GM23338 (cell line): ENCODE measurements at regions not wholly inside any gene's neighbourhood (a gene's known extent, or its start where the extent isn't known, plus 50 kb on each side); places are given as distances from the start of the nearest gene placed in this dataset.
A peak's percentile ranks its signal among the peaks of the same experiment; 100 is the strongest.

Source experiments
- ATAC-seq: fragments of 200-7000 bp; cut with Tn5 transposase; 3 replicates; pipeline ENCODE4 v1.9.1; 2020
- DNase-seq: peaks from one replicate; pipeline ENCODE4 v3.0.0-alpha.2; 2015; ENCODE audit warnings: low spot score
- H2AFZ ChIP-seq: fragments of 200-600 bp; sonication (generic); 2 replicates; pipeline ENCODE4 v1.8.0; 2016; ENCODE audit warnings: antibody characterized with exemption, mild to moderate bottlenecking, moderate library complexity
- H3F3A ChIP-seq: fragments of 200-600 bp; sonication (generic); replicated peaks from 2 replicates; pipeline ENCODE4 v1.8.0; 2017; ENCODE audit warnings: antibody characterized with exemption, mixed run types, low read depth
- H3K27ac ChIP-seq: fragments of 200-600 bp; sonication (generic); 2 replicates; pipeline ENCODE4 v1.6.1; 2016; ENCODE audit warnings: low read depth
- H3K27me3 ChIP-seq: fragments of 200-600 bp; sonication (generic); 2 replicates; pipeline ENCODE4 v1.8.0; 2016; ENCODE audit warnings: mild to moderate bottlenecking, mixed run types, moderate library complexity; ENCODE audit not compliant: insufficient read depth
- H3K36me3 ChIP-seq: fragments of 200-600 bp; sonication (generic); 2 replicates; pipeline ENCODE4 v1.8.0; 2016; ENCODE audit warnings: mild to moderate bottlenecking; ENCODE audit not compliant: insufficient read depth
- H3K4me1 ChIP-seq: fragments of 200-600 bp; sonication (generic); 2 replicates; pipeline ENCODE4 v1.8.0; 2016; ENCODE audit warnings: mild to moderate bottlenecking, moderate library complexity; ENCODE audit not compliant: insufficient read depth
- H3K4me2 ChIP-seq: fragments of 200-600 bp; sonication (generic); 2 replicates; pipeline ENCODE4 v1.7.1; 2017; ENCODE audit warnings: mixed run types
- H3K4me3 ChIP-seq: fragments of 200-600 bp; sonication (generic); 2 replicates; pipeline ENCODE4 v1.6.1; 2016; ENCODE audit warnings: mixed run types
- H3K79me2 ChIP-seq: fragments of 200-600 bp; sonication (generic); replicated peaks from 2 replicates; pipeline ENCODE4 v1.8.0; 2017; ENCODE audit warnings: mild to moderate bottlenecking; ENCODE audit not compliant: insufficient read depth
- H3K9me2 ChIP-seq: fragments of 200-600 bp; sonication (generic); 2 replicates; pipeline ENCODE4 v1.8.0; 2017; ENCODE audit not compliant: insufficient read depth
- H4K20me1 ChIP-seq: fragments of 200-600 bp; sonication (generic); replicated peaks from 2 replicates; pipeline ENCODE4 v1.8.0; 2017; ENCODE audit warnings: mild to moderate bottlenecking; ENCODE audit not compliant: insufficient read depth
- H3K27ac Mint-ChIP-seq: 2 replicates; pipeline ENCODE4 v1.8.0; 2020; ENCODE audit warnings: inconsistent platforms, mild to moderate bottlenecking, moderate library complexity, mixed read lengths
- H3K27me3 Mint-ChIP-seq: 3 replicates; pipeline ENCODE4 v1.8.0; 2022; ENCODE audit warnings: low read depth, mild to moderate bottlenecking, moderate library complexity, mixed read lengths, inconsistent platforms; ENCODE audit not compliant: insufficient read depth, poor library complexity
- H3K36me3 Mint-ChIP-seq: 3 replicates; pipeline ENCODE4 v1.8.0; 2021; ENCODE audit warnings: low read depth, mild to moderate bottlenecking, inconsistent platforms, moderate library complexity, mixed read lengths
- H3K4me1 Mint-ChIP-seq: 3 replicates; pipeline ENCODE4 v1.8.0; 2020; ENCODE audit warnings: mild to moderate bottlenecking, inconsistent platforms, mixed read lengths
- H3K4me3 Mint-ChIP-seq: 3 replicates; pipeline ENCODE4 v1.8.0; 2021; ENCODE audit warnings: moderate library complexity, mild to moderate bottlenecking, inconsistent platforms, mixed read lengths
- H3K9me3 Mint-ChIP-seq: 3 replicates; pipeline ENCODE4 v1.8.0; 2020; ENCODE audit warnings: moderate library complexity, mild to moderate bottlenecking, inconsistent platforms, mixed read lengths
- CREB1 ChIP-seq: fragments of 250-450 bp; sonication (Bioruptor Pico); IDR thresholded peaks from 2 replicates; pipeline ENCODE4 v1.5.0; 2020; ENCODE audit warnings: low read depth, mild to moderate bottlenecking, moderate library complexity
- CTCF ChIP-seq, 2 experiments: fragments of 200-600 bp in 1 of 2; sonication (generic) in 1 of 2; conservative IDR thresholded peaks; 2 replicates each; pipeline versions ENCODE4 v1.5.1 to v1.6.1; 2016 to 2017; ENCODE audit warnings: antibody characterized with exemption in 2 of 2, low read depth in 2 of 2, mild to moderate bottlenecking in 2 of 2, moderate library complexity in 1 of 2
- EZH2 ChIP-seq: fragments of 200-600 bp; sonication (generic); IDR thresholded peaks from one replicate; pipeline ENCODE4 v1.8.0; 2017; ENCODE audit warnings: antibody characterized with exemption, mild to moderate bottlenecking, low read depth; ENCODE audit not compliant: unreplicated experiment
- EZH2phosphoT487 ChIP-seq: fragments of 200-600 bp; sonication (generic); IDR thresholded peaks from one replicate; pipeline ENCODE4 v1.8.1; 2018; ENCODE audit warnings: antibody characterized with exemption; ENCODE audit not compliant: unreplicated experiment
- JUNB ChIP-seq: IDR thresholded peaks from one replicate; pipeline ENCODE4 v1.6.1; 2016; ENCODE audit warnings: antibody characterized with exemption; ENCODE audit not compliant: unreplicated experiment
- POLR2AphosphoS5 ChIP-seq: IDR thresholded peaks from 2 replicates; pipeline ENCODE4 v1.6.1; 2016; ENCODE audit warnings: antibody characterized with exemption, low read depth
- STAT1 ChIP-seq: IDR thresholded peaks from one replicate; pipeline ENCODE4 v1.6.1; 2016; ENCODE audit warnings: antibody characterized with exemption; ENCODE audit not compliant: unreplicated experiment
- ZNF331 ChIP-seq: fragments of 250-450 bp; sonication (Bioruptor Pico); IDR thresholded peaks from 2 replicates; pipeline ENCODE4 v1.5.0; 2020; ENCODE audit warnings: low read depth, mild to moderate bottlenecking, moderate library complexity

- no peak overlapping the region for H3K4me2 ChIP-seq
- Mint-ChIP-seq H3K27me3 (no peaks in the 10 kb centered on the region), H3K9me3 (no peaks in the 10 kb centered on the region), H3K27ac (no peak overlapping the region), H3K36me3 (no peaks in the 10 kb centered on the region; the same call in 2 of the 3 replicates), H3K4me1 (peaks cover 13% of the 10 kb centered on the region; the same call in 2 of the 3 replicates), H3K4me3 (no peak overlapping the region)
- H3K4me1 ChIP-seq, result no peaks in the 10 kb centered on the region
- H3F3A ChIP-seq, result no peaks in the 10 kb centered on the region
- DNase-seq (no peak), ATAC-seq (no peak)
- no peaks in the 10 kb centered on the region for H3K9me2 ChIP-seq
- no peaks in the 10 kb centered on the region for H3K27me3 ChIP-seq
- no peaks in the 10 kb centered on the region for H3K79me2 ChIP-seq
- no peak overlapping the region for H3K4me3 ChIP-seq
- H2AFZ ChIP-seq, result no peak overlapping the region
- TF ChIP-seq EZH2phosphoT487 (no peak), ZNF331 (CRISPR knock-in tag) (no peak), POLR2AphosphoS5 (no peak), CTCF (conservative IDR thresholded peaks at IDR 0.05; ENCODE audit: low read depth in 2 of 2) (no peak)
- no peaks in the 10 kb centered on the region for H3K36me3 ChIP-seq
- H4K20me1 ChIP-seq, result no peaks in the 10 kb centered on the region
- no peak overlapping the region for H3K27ac ChIP-seq
Observed at GRCh38 chr2:144217853-144218633, 301.9 kb downstream of the ZEB2 start.

- no peak overlapping the region for H3K4me2 ChIP-seq
- H3F3A ChIP-seq, result no peaks in the 10 kb centered on the region
- H2AFZ ChIP-seq, result no peak overlapping the region
- no peaks in the 10 kb centered on the region for H3K36me3 Mint-ChIP-seq
- H3K27ac ChIP-seq, result no peak overlapping the region
- H3K27me3 Mint-ChIP-seq, result no peaks in the 10 kb centered on the region
- ATAC-seq (no peak), DNase-seq (no peak)
- no peaks in the 10 kb centered on the region for H3K9me3 Mint-ChIP-seq
- no peak overlapping the region for H3K4me3 ChIP-seq
- H3K27me3 ChIP-seq, result no peaks in the 10 kb centered on the region
- peaks cover 13% of the 10 kb centered on the region; the same call in 2 of the 3 replicates for H3K4me1 Mint-ChIP-seq
- H4K20me1 ChIP-seq, result no peaks in the 10 kb centered on the region
- no peak overlapping the region for H3K4me3 Mint-ChIP-seq
- H3K27ac Mint-ChIP-seq, result peak overlapping the region; percentile 1; the same call in 1 of the 2 replicates
- no peaks in the 10 kb centered on the region for H3K36me3 ChIP-seq
- no peaks in the 10 kb centered on the region for H3K79me2 ChIP-seq
- H3K4me1 ChIP-seq, result no peaks in the 10 kb centered on the region
- no peaks in the 10 kb centered on the region for H3K9me2 ChIP-seq
- no peak for TF ChIP-seq EZH2
- TF ChIP-seq CREB1 (CRISPR knock-in tag), result no peak
- no peak for TF ChIP-seq POLR2AphosphoS5
- no peak for TF ChIP-seq CTCF (conservative IDR thresholded peaks at IDR 0.05; ENCODE audit: low read depth in 2 of 2)
- no peak for TF ChIP-seq STAT1
- TF ChIP-seq JUNB, result no peak
Observed at GRCh38 chr2:144215701-144216675, 303.9 kb downstream of the ZEB2 start.
